SK-N-SH treated with all-trans-retinoic acid at 6 μM for 48 hours (cell line): ENCODE measurements at regions not wholly inside any gene's neighbourhood (a gene's known extent, or its start where the extent isn't known, plus 50 kb on each side); places are given as distances from the start of the nearest gene placed in this dataset.

Experiments
- ATAC-seq: fragments of 200-7000 bp; cut with Tn5 transposase; 3 replicates; pipeline ENCODE4 v1.9.1; 2020; ENCODE audit warnings: mild to moderate bottlenecking, moderate library complexity
- ARNTL ChIP-seq: fragments of 450-650 bp; formaldehyde crosslinking; IDR thresholded peaks from 2 replicates; pipeline ENCODE4 v1.5.0; 2020; ENCODE audit warnings: low read depth, mild to moderate bottlenecking, moderate library complexity, borderline replicate concordance
- BACH2 ChIP-seq: fragments of 250-450 bp; sonication (Bioruptor Pico); IDR thresholded peaks from 2 replicates; pipeline ENCODE4 v1.9.0; 2021; ENCODE audit warnings: mild to moderate bottlenecking, borderline replicate concordance
- ESRRG ChIP-seq: fragments of 250-450 bp; sonication (Bioruptor Pico); IDR thresholded peaks from 2 replicates; pipeline ENCODE4 v1.6.1; 2021; ENCODE audit warnings: mild to moderate bottlenecking
- GLIS3 ChIP-seq: fragments of 250-450 bp; sonication (Bioruptor Pico); IDR thresholded peaks from 2 replicates; pipeline ENCODE4 v1.5.0; 2020; ENCODE audit warnings: mild to moderate bottlenecking, moderate library complexity
- ISL1 ChIP-seq: fragments of 250-450 bp; sonication (Bioruptor Pico); IDR thresholded peaks from 2 replicates; pipeline ENCODE4 v2.1.2; 2022; ENCODE audit warnings: mild to moderate bottlenecking, moderate library complexity
- OSR1 ChIP-seq: fragments of 250-450 bp; sonication (Bioruptor Pico); IDR thresholded peaks from 2 replicates; pipeline ENCODE4 v1.8.0; 2022; ENCODE audit warnings: moderate library complexity, mild to moderate bottlenecking, inconsistent platforms
- PPARA ChIP-seq: fragments of 250-450 bp; sonication (Bioruptor Pico); IDR thresholded peaks from 2 replicates; pipeline ENCODE4 v1.5.0; 2020; ENCODE audit warnings: mild to moderate bottlenecking, borderline replicate concordance
- RARB ChIP-seq: fragments of 250-450 bp; sonication (Bioruptor Pico); IDR thresholded peaks from 2 replicates; pipeline ENCODE4 v1.8.0; 2021; ENCODE audit warnings: mild to moderate bottlenecking, moderate library complexity
- SNAI2 ChIP-seq: fragments of 250-450 bp; sonication (Bioruptor Pico); IDR thresholded peaks from 2 replicates; pipeline ENCODE4 v1.5.0; 2020; ENCODE audit warnings: mild to moderate bottlenecking, moderate library complexity
- TCF4 ChIP-seq: fragments of 250-450 bp; sonication (Bioruptor Pico); IDR thresholded peaks from 2 replicates; pipeline ENCODE4 v1.8.0; 2021; ENCODE audit warnings: mild to moderate bottlenecking, moderate library complexity, borderline replicate concordance
- TOX ChIP-seq: fragments of 250-450 bp; sonication (Bioruptor Pico); IDR thresholded peaks from 2 replicates; pipeline ENCODE4 v1.8.0; 2021; ENCODE audit warnings: mild to moderate bottlenecking, moderate library complexity, borderline replicate concordance
- ZC3H10 ChIP-seq: fragments of 250-450 bp; sonication (Bioruptor Pico); IDR thresholded peaks from 2 replicates; pipeline ENCODE4 v1.5.1; 2021; ENCODE audit warnings: mild to moderate bottlenecking, moderate library complexity
- ZFP3 ChIP-seq: fragments of 250-450 bp; sonication (Bioruptor Pico); IDR thresholded peaks from 2 replicates; pipeline ENCODE4 v1.5.0; 2020; ENCODE audit warnings: mild to moderate bottlenecking, moderate library complexity
- ZFP30 ChIP-seq: fragments of 450-650 bp; formaldehyde crosslinking; IDR thresholded peaks from 2 replicates; pipeline ENCODE4 v1.5.0; 2022; ENCODE audit warnings: mild to moderate bottlenecking, moderate library complexity
- ZNF565 ChIP-seq: fragments of 450-650 bp; formaldehyde crosslinking; conservative IDR thresholded peaks from 2 replicates; pipeline ENCODE4 v1.5.0; 2020; ENCODE audit warnings: low read depth, mild to moderate bottlenecking, moderate library complexity
- ZNF70 ChIP-seq: fragments of 450-650 bp; formaldehyde crosslinking; IDR thresholded peaks from 2 replicates; pipeline ENCODE4 v1.5.0; 2020; ENCODE audit warnings: mild to moderate bottlenecking, moderate library complexity
- ZNF8 ChIP-seq: fragments of 450-650 bp; formaldehyde crosslinking; IDR thresholded peaks from 2 replicates; pipeline ENCODE4 v1.5.0; 2020; ENCODE audit warnings: mild to moderate bottlenecking, moderate library complexity
- TF ChIP-seq, protein P1 (sequence below): fragments of 250-450 bp; sonication (Bioruptor Pico); IDR thresholded peaks from 2 replicates; pipeline ENCODE4 v1.5.1; 2020; ENCODE audit warnings: low read depth, mild to moderate bottlenecking, moderate library complexity
- TF ChIP-seq, protein P2 (sequence below): fragments of 250-450 bp; sonication (Bioruptor Pico); IDR thresholded peaks from 2 replicates; pipeline ENCODE4 v1.5.0; 2020; ENCODE audit warnings: mild to moderate bottlenecking, moderate library complexity
- TF ChIP-seq, protein P3 (sequence below): fragments of 250-450 bp; sonication (Bioruptor Pico); IDR thresholded peaks from 2 replicates; pipeline ENCODE4 v1.8.0; 2020; ENCODE audit warnings: mild to moderate bottlenecking, moderate library complexity, borderline replicate concordance
- TF ChIP-seq, protein P4 (sequence below): fragments of 250-450 bp; sonication (Bioruptor Pico); IDR thresholded peaks from 2 replicates; pipeline ENCODE4 v1.5.1; 2021; ENCODE audit warnings: mild to moderate bottlenecking, moderate library complexity
- TF ChIP-seq, protein P5 (sequence below): fragments of 250-450 bp; sonication (Bioruptor Pico); IDR thresholded peaks from 2 replicates; pipeline ENCODE4 v1.8.0; 2021; ENCODE audit warnings: low read depth, mild to moderate bottlenecking, moderate library complexity, borderline replicate concordance

DNA sequence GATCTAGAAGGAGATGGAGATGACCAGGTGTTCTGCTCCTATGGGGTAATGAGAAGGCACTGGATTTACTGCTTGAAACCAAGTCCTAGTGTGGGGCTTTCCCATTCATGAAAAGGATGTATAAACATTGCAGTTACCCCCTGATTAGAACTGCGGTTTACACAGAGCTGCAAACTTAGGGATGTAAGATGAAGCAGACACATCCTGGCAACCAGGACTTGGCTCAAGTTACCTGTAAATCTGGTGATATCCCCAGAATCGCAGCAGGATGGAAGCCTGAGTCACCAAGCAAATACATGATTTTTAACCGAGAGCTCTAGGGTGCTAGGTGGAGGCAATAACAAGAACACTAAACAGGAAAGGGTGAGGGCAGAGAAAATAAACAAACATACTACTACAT lies 178.6 kb upstream of the MAMLD1 start:
- ATAC-seq: no peak
- TF ChIP-seq ESRRG: no peak
- TF ChIP-seq ZFP3 (CRISPR knock-in tag): no peak
- no peak for TF ChIP-seq ISL1 (CRISPR knock-in tag)
- no peak for TF ChIP-seq PPARA (CRISPR knock-in tag)
- TF ChIP-seq, protein P1, sequence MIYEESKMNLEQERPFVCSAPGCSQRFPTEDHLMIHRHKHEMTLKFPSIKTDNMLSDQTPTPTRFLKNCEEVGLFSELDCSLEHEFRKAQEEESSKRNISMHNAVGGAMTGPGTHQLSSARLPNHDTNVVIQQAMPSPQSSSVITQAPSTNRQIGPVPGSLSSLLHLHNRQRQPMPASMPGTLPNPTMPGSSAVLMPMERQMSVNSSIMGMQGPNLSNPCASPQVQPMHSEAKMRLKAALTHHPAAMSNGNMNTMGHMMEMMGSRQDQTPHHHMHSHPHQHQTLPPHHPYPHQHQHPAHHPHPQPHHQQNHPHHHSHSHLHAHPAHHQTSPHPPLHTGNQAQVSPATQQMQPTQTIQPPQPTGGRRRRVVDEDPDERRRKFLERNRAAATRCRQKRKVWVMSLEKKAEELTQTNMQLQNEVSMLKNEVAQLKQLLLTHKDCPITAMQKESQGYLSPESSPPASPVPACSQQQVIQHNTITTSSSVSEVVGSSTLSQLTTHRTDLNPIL (CRISPR knock-in tag): no peak
- TF ChIP-seq ZNF8: no peak
- TF ChIP-seq ZC3H10 (CRISPR knock-in tag): no peak
- TF ChIP-seq, protein P2, sequence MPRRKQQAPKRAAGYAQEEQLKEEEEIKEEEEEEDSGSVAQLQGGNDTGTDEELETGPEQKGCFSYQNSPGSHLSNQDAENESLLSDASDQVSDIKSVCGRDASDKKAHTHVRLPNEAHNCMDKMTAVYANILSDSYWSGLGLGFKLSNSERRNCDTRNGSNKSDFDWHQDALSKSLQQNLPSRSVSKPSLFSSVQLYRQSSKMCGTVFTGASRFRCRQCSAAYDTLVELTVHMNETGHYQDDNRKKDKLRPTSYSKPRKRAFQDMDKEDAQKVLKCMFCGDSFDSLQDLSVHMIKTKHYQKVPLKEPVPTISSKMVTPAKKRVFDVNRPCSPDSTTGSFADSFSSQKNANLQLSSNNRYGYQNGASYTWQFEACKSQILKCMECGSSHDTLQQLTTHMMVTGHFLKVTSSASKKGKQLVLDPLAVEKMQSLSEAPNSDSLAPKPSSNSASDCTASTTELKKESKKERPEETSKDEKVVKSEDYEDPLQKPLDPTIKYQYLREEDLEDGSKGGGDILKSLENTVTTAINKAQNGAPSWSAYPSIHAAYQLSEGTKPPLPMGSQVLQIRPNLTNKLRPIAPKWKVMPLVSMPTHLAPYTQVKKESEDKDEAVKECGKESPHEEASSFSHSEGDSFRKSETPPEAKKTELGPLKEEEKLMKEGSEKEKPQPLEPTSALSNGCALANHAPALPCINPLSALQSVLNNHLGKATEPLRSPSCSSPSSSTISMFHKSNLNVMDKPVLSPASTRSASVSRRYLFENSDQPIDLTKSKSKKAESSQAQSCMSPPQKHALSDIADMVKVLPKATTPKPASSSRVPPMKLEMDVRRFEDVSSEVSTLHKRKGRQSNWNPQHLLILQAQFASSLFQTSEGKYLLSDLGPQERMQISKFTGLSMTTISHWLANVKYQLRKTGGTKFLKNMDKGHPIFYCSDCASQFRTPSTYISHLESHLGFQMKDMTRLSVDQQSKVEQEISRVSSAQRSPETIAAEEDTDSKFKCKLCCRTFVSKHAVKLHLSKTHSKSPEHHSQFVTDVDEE: no peak
- no peak for TF ChIP-seq RARB (CRISPR knock-in tag)
- no peak for TF ChIP-seq TCF4 (CRISPR knock-in tag)
- no peak for TF ChIP-seq ZNF70 (CRISPR knock-in tag)
- TF ChIP-seq, protein P3, sequence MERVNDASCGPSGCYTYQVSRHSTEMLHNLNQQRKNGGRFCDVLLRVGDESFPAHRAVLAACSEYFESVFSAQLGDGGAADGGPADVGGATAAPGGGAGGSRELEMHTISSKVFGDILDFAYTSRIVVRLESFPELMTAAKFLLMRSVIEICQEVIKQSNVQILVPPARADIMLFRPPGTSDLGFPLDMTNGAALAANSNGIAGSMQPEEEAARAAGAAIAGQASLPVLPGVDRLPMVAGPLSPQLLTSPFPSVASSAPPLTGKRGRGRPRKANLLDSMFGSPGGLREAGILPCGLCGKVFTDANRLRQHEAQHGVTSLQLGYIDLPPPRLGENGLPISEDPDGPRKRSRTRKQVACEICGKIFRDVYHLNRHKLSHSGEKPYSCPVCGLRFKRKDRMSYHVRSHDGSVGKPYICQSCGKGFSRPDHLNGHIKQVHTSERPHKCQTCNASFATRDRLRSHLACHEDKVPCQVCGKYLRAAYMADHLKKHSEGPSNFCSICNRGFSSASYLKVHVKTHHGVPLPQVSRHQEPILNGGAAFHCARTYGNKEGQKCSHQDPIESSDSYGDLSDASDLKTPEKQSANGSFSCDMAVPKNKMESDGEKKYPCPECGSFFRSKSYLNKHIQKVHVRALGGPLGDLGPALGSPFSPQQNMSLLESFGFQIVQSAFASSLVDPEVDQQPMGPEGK (CRISPR knock-in tag): no peak
- no peak for TF ChIP-seq ZFP30 (CRISPR knock-in tag)
- TF ChIP-seq GLIS3 (CRISPR knock-in tag): no peak
- no peak for TF ChIP-seq ARNTL (CRISPR knock-in tag)
- TF ChIP-seq OSR1 (CRISPR knock-in tag): no peak
- TF ChIP-seq, protein P4, sequence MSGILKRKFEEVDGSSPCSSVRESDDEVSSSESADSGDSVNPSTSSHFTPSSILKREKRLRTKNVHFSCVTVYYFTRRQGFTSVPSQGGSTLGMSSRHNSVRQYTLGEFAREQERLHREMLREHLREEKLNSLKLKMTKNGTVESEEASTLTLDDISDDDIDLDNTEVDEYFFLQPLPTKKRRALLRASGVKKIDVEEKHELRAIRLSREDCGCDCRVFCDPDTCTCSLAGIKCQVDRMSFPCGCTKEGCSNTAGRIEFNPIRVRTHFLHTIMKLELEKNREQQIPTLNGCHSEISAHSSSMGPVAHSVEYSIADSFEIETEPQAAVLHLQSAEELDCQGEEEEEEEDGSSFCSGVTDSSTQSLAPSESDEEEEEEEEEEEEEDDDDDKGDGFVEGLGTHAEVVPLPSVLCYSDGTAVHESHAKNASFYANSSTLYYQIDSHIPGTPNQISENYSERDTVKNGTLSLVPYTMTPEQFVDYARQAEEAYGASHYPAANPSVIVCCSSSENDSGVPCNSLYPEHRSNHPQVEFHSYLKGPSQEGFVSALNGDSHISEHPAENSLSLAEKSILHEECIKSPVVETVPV (CRISPR knock-in tag): no peak
- TF ChIP-seq, protein P5, sequence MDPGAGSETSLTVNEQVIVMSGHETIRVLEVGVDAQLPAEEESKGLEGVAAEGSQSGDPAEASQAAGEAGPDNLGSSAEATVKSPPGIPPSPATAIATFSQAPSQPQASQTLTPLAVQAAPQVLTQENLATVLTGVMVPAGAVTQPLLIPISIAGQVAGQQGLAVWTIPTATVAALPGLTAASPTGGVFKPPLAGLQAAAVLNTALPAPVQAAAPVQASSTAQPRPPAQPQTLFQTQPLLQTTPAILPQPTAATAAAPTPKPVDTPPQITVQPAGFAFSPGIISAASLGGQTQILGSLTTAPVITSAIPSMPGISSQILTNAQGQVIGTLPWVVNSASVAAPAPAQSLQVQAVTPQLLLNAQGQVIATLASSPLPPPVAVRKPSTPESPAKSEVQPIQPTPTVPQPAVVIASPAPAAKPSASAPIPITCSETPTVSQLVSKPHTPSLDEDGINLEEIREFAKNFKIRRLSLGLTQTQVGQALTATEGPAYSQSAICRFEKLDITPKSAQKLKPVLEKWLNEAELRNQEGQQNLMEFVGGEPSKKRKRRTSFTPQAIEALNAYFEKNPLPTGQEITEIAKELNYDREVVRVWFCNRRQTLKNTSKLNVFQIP (CRISPR knock-in tag): no peak

DNA sequence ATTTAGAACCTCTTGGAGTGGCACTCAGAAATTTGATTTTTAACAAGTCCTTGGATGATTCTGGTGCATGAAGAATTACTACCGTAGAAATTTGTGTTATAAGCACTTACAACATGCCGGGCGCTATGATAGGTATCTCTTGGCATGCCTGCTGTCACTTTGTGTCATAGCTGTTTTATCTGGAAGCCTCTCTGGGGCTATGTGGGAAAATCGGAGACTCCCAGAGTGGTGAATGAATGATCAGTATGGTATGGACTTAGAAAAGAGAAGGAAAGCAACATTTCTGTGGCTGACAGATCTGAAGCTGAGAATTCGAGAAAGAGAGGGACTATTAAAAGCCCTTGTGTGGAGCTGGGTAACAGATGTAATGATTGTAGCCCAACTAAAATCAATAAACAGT lies 177.4 kb upstream of the MAMLD1 start:
- no peak for ATAC-seq
- no peak for TF ChIP-seq ZNF565
- no peak for TF ChIP-seq TOX

DNA sequence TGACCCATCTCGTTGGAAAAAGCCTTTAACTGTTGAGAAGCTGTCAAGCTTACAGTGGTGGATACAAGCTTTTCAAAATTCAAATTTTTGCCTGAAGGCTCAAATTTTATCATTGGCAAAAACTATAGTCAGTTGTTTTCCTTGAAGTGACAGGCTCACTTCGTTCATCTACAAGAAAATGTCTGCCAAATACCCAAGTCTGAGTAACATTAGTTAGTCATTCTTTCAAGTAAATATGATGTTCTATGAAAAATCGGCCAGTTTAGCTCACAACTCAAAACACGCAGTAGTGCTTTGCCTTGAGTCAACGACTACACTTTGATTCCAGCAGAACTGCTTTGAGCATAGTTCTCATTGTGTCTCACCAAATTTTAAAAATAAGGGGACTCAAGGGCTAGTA lies 170.3 kb upstream of the MAMLD1 start:
- ATAC-seq: no peak
- TF ChIP-seq ARNTL (CRISPR knock-in tag) (no peak), ISL1 (CRISPR knock-in tag) (no peak), ZC3H10 (CRISPR knock-in tag) (no peak), OSR1 (CRISPR knock-in tag) (no peak), TCF4 (CRISPR knock-in tag) (no peak), SNAI2 (no peak), ZNF565 (no peak), ZFP30 (CRISPR knock-in tag) (no peak), GLIS3 (CRISPR knock-in tag) (no peak), ZNF70 (CRISPR knock-in tag) (no peak), BACH2 (no peak), ZFP3 (CRISPR knock-in tag) (no peak), TOX (no peak)
- TF ChIP-seq, protein P1 (CRISPR knock-in tag): no peak
- TF ChIP-seq, protein P2: no peak
- TF ChIP-seq, protein P3 (CRISPR knock-in tag): no peak
